ENCODE measurements at regions not wholly inside any gene's neighbourhood (a gene's known extent, or its start where the extent isn't known, plus 50 kb on each side); places are given as distances from the start of the nearest gene placed in this dataset.

DNA sequence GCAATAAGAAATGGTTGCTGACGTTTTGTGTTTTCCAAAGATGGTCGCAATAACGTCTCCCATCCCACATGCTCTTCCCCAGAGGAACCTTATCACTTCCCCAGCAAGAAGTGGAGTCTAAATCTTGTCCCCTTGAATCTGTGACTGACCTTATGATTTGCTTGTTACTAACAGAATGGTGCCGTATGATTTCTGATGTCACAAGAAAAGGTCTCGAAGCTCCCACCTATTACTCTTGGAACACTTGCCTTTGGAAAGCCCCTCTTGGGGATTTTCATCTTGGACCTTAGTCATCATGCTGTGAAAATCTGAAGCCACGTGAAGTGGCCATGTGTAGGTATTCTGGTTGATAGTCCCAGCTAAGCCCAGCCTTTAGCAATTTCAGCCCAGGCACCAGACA lies 86.2 kb upstream of the GLS start:
- H3K27ac ChIP-seq = no peak overlapping the region
- TF ChIP-seq, protein P1, sequence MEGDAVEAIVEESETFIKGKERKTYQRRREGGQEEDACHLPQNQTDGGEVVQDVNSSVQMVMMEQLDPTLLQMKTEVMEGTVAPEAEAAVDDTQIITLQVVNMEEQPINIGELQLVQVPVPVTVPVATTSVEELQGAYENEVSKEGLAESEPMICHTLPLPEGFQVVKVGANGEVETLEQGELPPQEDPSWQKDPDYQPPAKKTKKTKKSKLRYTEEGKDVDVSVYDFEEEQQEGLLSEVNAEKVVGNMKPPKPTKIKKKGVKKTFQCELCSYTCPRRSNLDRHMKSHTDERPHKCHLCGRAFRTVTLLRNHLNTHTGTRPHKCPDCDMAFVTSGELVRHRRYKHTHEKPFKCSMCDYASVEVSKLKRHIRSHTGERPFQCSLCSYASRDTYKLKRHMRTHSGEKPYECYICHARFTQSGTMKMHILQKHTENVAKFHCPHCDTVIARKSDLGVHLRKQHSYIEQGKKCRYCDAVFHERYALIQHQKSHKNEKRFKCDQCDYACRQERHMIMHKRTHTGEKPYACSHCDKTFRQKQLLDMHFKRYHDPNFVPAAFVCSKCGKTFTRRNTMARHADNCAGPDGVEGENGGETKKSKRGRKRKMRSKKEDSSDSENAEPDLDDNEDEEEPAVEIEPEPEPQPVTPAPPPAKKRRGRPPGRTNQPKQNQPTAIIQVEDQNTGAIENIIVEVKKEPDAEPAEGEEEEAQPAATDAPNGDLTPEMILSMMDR (conservative IDR thresholded peaks at IDR 0.05) = no peak

DNA sequence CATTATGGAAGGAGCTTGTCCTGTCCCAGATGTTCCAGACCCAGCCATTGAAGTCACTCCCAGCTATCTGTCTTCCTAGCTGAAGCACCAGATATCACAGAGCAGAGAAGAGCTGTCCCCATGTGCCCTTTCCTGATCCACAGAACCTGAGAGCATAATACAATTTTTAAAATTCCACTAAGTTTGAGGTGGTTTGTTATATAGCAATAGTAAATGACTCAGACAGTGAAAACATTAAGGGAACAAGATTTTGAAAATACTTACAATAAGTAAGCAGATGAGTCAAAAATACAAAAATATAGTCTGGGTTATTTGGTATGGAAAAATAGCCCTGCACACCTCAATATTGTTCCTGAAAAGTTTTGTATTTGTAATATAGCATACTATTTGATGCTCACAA lies 85.8 kb upstream of the GLS start:
- H3K27ac ChIP-seq = no peak overlapping the region
- TF ChIP-seq, protein P1 (conservative IDR thresholded peaks at IDR 0.05) = no peak

DNA sequence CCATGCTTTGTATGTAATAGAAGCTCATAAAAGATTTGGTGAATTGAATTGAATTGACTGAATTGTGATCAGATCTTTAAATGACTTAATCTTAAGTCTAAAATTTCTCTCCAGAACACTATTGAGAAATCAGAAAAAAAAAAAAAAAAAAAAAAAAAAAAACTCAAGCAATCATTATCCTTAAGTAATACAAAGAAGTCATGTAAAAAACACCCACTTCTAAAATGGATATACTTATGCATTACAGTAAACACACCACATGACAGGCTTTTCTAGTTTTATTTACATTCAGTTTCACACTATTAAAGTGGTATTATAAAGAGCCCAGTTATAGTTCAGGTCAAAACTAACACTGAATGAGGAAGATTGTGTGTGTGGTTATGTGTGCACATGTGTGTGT lies 84.9 kb upstream of the GLS start:
- H3K27ac ChIP-seq = no peak overlapping the region
- TF ChIP-seq, protein P1 (conservative IDR thresholded peaks at IDR 0.05) = no peak

DNA sequence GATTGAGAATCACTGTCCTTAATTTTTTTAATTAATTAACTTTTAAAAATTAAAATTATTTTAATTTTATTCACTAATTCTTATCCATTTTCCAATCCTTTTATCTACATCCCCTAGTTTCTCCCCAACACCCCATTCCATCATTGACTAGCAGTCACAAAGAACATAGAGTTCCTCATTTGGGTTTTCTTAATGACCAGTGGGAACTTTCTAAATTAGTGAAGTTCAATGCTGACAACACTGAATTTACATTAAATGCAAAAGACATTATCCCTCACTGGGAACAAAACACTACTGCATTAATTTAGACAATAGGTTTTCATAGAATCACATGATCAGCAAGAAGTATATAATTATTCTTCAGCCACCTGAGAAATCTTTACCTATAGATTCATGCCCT lies 80.6 kb upstream of the GLS start:
- H3K27ac ChIP-seq = no peak overlapping the region
- TF ChIP-seq, protein P1 (conservative IDR thresholded peaks at IDR 0.05) = no peak

DNA sequence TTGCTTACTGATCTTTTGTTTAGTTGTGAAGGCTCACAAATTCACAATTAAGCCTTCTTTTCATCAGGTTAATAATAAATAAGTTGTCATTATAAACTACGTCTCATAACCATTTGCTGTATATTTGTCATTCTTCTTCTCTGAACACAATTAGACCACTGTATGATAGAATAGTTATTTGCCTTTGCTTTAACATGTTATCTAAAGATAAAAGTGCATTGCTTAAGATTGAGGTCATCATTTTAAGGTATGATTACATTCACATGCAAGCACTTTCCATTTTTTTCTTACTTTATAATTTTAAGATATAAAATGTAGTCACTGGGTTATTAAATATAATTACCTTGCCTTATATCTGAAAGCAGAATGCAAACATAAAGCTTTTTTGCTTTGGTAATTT lies 80.1 kb upstream of the GLS start:
- TF ChIP-seq, protein P1 (conservative IDR thresholded peaks at IDR 0.05) = no peak
- no peak overlapping the region for H3K27ac ChIP-seq

DNA sequence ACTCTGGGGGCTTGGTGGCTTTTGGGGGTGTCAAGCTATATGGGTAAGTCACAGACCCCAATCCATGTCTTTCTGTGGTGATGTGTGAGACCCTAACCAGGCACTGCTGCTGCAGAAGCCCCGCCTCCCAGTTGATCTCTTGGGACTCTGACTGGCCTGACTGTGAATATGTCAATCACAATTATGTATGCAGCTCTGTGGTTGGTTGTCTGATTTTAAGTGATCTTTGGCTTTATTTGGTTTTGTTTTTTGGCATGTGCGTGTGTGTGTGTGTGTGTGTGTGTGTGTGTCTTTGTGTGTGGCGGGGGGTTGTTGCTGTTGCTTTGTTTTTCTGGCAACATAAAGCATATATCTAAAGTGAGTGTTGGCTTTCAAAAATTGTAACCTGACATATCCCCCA lies 78.5 kb upstream of the GLS start:
- TF ChIP-seq, protein P1 (conservative IDR thresholded peaks at IDR 0.05) = no peak

DNA sequence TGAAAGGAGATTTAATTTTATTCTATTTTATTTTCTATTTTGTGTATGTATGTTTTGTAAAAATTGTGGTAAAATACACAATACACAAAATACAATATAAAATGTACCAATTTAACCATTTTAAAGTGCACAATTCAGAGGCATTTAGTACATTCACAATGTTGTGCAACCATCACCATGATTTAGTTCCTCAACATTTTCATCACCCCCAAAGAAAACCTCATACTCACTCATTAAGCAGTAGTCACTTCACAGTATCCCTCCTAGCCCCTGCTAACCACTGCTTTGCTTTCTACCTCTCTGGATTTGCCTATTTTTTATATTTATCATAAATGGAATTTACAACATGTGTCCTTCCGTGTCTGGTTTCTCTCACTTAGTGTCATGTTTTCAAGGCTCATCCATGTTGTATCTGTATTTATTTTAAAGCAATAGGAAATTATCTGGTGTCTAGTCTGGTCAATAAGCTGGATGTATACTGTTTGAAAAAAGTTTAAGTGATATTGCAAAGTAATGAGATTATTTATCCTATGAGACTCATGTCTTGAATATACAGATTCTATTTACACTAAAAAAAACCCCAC lies 77.9 kb upstream of the GLS start:
- no peak overlapping the region for H3K27ac ChIP-seq
- TF ChIP-seq, protein P1 (conservative IDR thresholded peaks at IDR 0.05) = no peak

More for the DNA sequence above, 78.5 kb upstream of the GLS start:
- H3K27ac ChIP-seq = no peak overlapping the region
